ENCODE measurements at regions not wholly inside any gene's neighbourhood (a gene's known extent, or its start where the extent isn't known, plus 50 kb on each side); places are given as distances from the start of the nearest gene placed in this dataset.

- TF ChIP-seq EZH2phosphoT487 (IDR thresholded peaks at IDR 0.05; ENCODE audit: low read depth): no peak
- no peak for TF ChIP-seq CTCF (IDR thresholded peaks at IDR 0.05; ENCODE audit: low read depth, low read length)
- Histone ChIP-seq H3K4me1 (ENCODE audit: low read length) (peaks cover 23% of the 10 kb centered on the region), H3K4me3 (ENCODE audit: low read length) (no peak overlapping the region), H3K9me3 (ENCODE audit: insufficient read depth, low read length) (0 out of 2 replicates have a peak, but pooled peaks cover 5% of the 10 kb centered on the region), H3K27ac (ENCODE audit: low read length) (no peak overlapping the region), H3K27me3 (ENCODE audit: low read depth, low read length) (no peaks in the 10 kb centered on the region), H4K20me1 (ENCODE audit: insufficient read depth, low read length) (no peaks in the 10 kb centered on the region), H3K36me3 (replicated peaks; ENCODE audit: low read depth, low read length) (no peaks in the 10 kb centered on the region), H3K4me2 (ENCODE audit: low read length) (no peak overlapping the region), H2AFZ (ENCODE audit: low read depth, low read length) (no peak overlapping the region), H3K79me2 (ENCODE audit: low read length) (no peaks in the 10 kb centered on the region), H3K9ac (ENCODE audit: low read length) (no peak overlapping the region)
These were observed 572.7 kb downstream of the DHX35 start for GRCh38 chr20:39534846-39535245.

- no peak overlapping the region for H3K27ac ChIP-seq (ENCODE audit: low read length)
- no peak overlapping the region for H3K4me2 ChIP-seq (ENCODE audit: low read length)
- no peaks in the 10 kb centered on the region for H3K36me3 ChIP-seq (replicated peaks; ENCODE audit: low read depth, low read length)
- no peak overlapping the region for H2AFZ ChIP-seq (ENCODE audit: low read depth, low read length)
- peaks cover 14% of the 10 kb centered on the region for H3K4me1 ChIP-seq (ENCODE audit: low read length)
- H3K9me3 ChIP-seq (ENCODE audit: insufficient read depth, low read length): 0 out of 2 replicates have a peak, but pooled peaks cover 5% of the 10 kb centered on the region
- TF ChIP-seq CTCF (IDR thresholded peaks at IDR 0.05; ENCODE audit: low read depth, low read length) (no peak), EZH2phosphoT487 (IDR thresholded peaks at IDR 0.05; ENCODE audit: low read depth) (no peak)
- H3K4me3 ChIP-seq (ENCODE audit: low read length): no peak overlapping the region
- H3K79me2 ChIP-seq (ENCODE audit: low read length): no peaks in the 10 kb centered on the region
- no peak overlapping the region for H3K9ac ChIP-seq (ENCODE audit: low read length)
- H4K20me1 ChIP-seq (ENCODE audit: insufficient read depth, low read length): no peaks in the 10 kb centered on the region
- H3K27me3 ChIP-seq (ENCODE audit: low read depth, low read length): no peaks in the 10 kb centered on the region
These were observed 571.7 kb downstream of the DHX35 start for GRCh38 chr20:39533858-39534257.

- no peaks in the 10 kb centered on the region for H3K36me3 ChIP-seq (replicated peaks; ENCODE audit: low read depth, low read length)
- H4K20me1 ChIP-seq (ENCODE audit: insufficient read depth, low read length): no peaks in the 10 kb centered on the region
- H3K4me1 ChIP-seq (ENCODE audit: low read length): no peaks in the 10 kb centered on the region
- no peak for TF ChIP-seq CTCF (IDR thresholded peaks at IDR 0.05; ENCODE audit: low read depth, low read length)
- no peak for TF ChIP-seq EZH2phosphoT487 (IDR thresholded peaks at IDR 0.05; ENCODE audit: low read depth)
- no peaks in the 10 kb centered on the region for H3K79me2 ChIP-seq (ENCODE audit: low read length)
- no peak overlapping the region for H3K27ac ChIP-seq (ENCODE audit: low read length)
- H3K9me3 ChIP-seq (ENCODE audit: insufficient read depth, low read length): 0 out of 2 replicates have a peak, but pooled peaks cover 5% of the 10 kb centered on the region
- no peaks in the 10 kb centered on the region for H3K27me3 ChIP-seq (ENCODE audit: low read depth, low read length)
- no peak overlapping the region for H3K9ac ChIP-seq (ENCODE audit: low read length)
- no peak overlapping the region for H3K4me3 ChIP-seq (ENCODE audit: low read length)
- no peak overlapping the region for H3K4me2 ChIP-seq (ENCODE audit: low read length)
- H2AFZ ChIP-seq (ENCODE audit: low read depth, low read length): no peak overlapping the region
These were observed 570.1 kb downstream of the DHX35 start for GRCh38 chr20:39532205-39532604.

DNA sequence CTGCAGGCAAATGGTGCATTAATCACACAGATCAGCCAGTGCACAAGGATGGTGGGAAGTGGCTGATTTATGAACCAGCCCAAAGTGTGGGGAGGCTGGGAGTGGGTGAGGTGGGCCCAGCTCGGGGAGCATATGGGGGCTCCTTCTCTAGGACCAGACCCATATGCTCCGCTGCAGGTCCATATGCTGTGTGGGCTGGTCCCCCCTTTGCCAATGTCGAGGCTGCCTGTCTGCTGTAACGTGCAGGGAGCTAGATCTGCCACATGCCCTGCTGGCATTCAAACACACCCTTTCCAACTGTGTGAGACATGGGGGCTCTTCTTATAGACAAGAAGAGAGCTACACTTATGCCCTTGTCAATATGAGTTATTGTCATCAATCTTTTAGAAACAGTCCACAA is 566.3 kb downstream of the DHX35 start:
- no peaks in the 10 kb centered on the region for H3K36me3 ChIP-seq (replicated peaks; ENCODE audit: low read depth, low read length)

More for the DNA sequence above, 566.3 kb downstream of the DHX35 start:
- Histone ChIP-seq H3K4me3 (ENCODE audit: low read length) (no peak overlapping the region), H3K4me1 (ENCODE audit: low read length) (peaks cover 10% of the 10 kb centered on the region), H3K9me3 (ENCODE audit: insufficient read depth, low read length) (no peaks in the 10 kb centered on the region), H3K27ac (ENCODE audit: low read length) (no peak overlapping the region), H2AFZ (ENCODE audit: low read depth, low read length) (no peak overlapping the region), H3K79me2 (ENCODE audit: low read length) (no peaks in the 10 kb centered on the region), H4K20me1 (ENCODE audit: insufficient read depth, low read length) (no peaks in the 10 kb centered on the region), H3K27me3 (ENCODE audit: low read depth, low read length) (no peaks in the 10 kb centered on the region), H3K4me2 (ENCODE audit: low read length) (no peak overlapping the region), H3K9ac (ENCODE audit: low read length) (no peak overlapping the region)
- TF ChIP-seq CTCF (IDR thresholded peaks at IDR 0.05; ENCODE audit: low read depth, low read length): no peak
- TF ChIP-seq EZH2phosphoT487 (IDR thresholded peaks at IDR 0.05; ENCODE audit: low read depth): no peak
